T-helper 2 cell treated with Interferon-gamma antibody and Interleukin-4, amounts not matched to agents 100 ng/mL and 5 ng/mL, for 36 hours (primary cell): ENCODE measurements at regions not wholly inside any gene's neighbourhood (a gene's known extent, or its start where the extent isn't known, plus 50 kb on each side); places are given as distances from the start of the nearest gene placed in this dataset.

Experiments used
- intact Hi-C: fragments of 100-400 bp; cut with micrococcal nuclease; formaldehyde crosslinking; loops from one replicate; pipeline ENCODE4 v1.15.1; 2023

GRCh38 chr6:159100395-159101182, 55.8 kb upstream of the TAGAP start:
- intact Hi-C loops, result no loop called here

GRCh38 chr6:159099961-159100360, 55.2 kb upstream of the TAGAP start:
- intact Hi-C loops, result no loop called here

GRCh38 chr6:159099276-159099675, 54.5 kb upstream of the TAGAP start:
- intact Hi-C loops, result no loop called here

GRCh38 chr6:159098636-159099106, 53.9 kb upstream of the TAGAP start:
- intact Hi-C loops, result loop anchor here (1.0 kb wide), 2 partner anchors 36 to 53 kb away; no protein-coding TSS in a partner anchor

- intact Hi-C loops, result no loop called here
Observed at GRCh38 chr6:159097256-159097655, 52.5 kb upstream of the TAGAP start.

- intact Hi-C loops, result no loop called here
Observed at GRCh38 chr6:159095616-159096015, 50.8 kb upstream of the TAGAP start.

GRCh38 chr6:159094444-159095252, 49.9 kb upstream of the TAGAP start:
- intact Hi-C loops, result no loop called here
